ENCODE measurements at regions not wholly inside any gene's neighbourhood (a gene's known extent, or its start where the extent isn't known, plus 50 kb on each side); places are given as distances from the start of the nearest gene placed in this dataset.
"Not testable (repeated sequence)": the region's sequence is repeated elsewhere in the genome, so short reads cannot be mapped to it uniquely, and the experiment has no call there.

DNA sequence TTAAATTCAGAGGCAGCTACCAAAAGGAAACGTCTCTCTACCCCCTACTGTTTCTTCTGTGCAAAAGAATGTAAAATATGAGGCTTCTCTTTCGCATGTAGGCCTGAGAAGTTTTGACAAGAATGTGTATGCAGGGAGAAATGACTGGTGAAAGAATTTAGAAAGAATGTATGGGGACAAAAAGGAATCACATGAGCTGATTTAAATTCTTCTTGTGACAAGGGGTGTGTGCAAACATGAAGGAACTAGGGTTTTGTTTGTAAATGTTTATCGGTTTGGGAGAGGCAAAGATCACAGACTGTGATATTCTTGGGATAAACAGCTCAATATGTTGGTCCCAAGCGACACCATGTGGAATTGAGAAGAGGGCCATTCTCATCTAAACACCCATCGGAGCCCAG, 345.2 kb upstream of the VRK2 start (continued):
- no peak for TF ChIP-seq MYC (CRISPR knock-in tag; IDR thresholded peaks at IDR 0.05; ENCODE audit: borderline replicate concordance)

DNA sequence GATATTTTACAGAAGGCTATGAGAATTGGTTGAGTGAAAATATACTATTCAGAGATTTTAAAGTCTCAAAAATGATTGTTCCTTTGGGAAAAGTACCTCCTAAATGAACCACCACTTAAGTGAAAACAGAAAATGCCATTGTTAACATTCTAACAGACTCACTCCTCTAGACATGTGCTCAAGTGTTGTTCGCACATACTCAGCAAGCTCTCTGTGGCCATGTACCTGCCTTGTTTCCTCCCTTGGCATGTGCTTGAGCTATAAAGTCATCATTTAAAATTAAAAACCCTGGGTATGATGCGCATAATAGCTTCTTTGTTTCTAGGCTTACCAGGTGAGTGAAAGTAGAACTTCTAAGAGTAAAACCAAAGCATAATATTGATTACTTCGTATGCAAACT, 343.2 kb upstream of the VRK2 start:
- ATAC-seq (no peak), DNase-seq (ENCODE audit: low spot score) (no peak), FAIRE-seq (no peak)
- Histone ChIP-seq H3K9ac (ENCODE audit: insufficient read depth, low read depth, low read length) (no peak overlapping the region), H3K79me2 (ENCODE audit: insufficient read depth, low read length) (no peaks in the 10 kb centered on the region), H2AFZ (ENCODE audit: low read length) (no peak overlapping the region), H4K20me1 (ENCODE audit: insufficient read depth, low read length) (no peaks in the 10 kb centered on the region), H3K9me3 (ENCODE audit: low read length) (no peaks in the 10 kb centered on the region), H3K27me3 (ENCODE audit: control insufficient read depth in 1 of 2, insufficient read depth in 2 of 2, low read length in 2 of 2) (no peaks in the 10 kb centered on the region), H3K4me2 (ENCODE audit: low read depth, low read length) (no peak overlapping the region), H3K4me1 (ENCODE audit: insufficient read depth, low read length) (no peaks in the 10 kb centered on the region), H3K36me3 (replicated peaks in 1 of 2; ENCODE audit: control insufficient read depth in 1 of 2, insufficient read depth in 2 of 2, low read length in 2 of 2) (no peaks in the 10 kb centered on the region), H3K4me3 (replicated peaks in 1 of 3; ENCODE audit: insufficient read depth in 1 of 3, low read depth in 2 of 3, low read length in 3 of 3) (no peak overlapping the region), H3K27ac (ENCODE audit: extremely low read length, insufficient read depth, low read length) (no peak overlapping the region)
- TF ChIP-seq, protein P1, sequence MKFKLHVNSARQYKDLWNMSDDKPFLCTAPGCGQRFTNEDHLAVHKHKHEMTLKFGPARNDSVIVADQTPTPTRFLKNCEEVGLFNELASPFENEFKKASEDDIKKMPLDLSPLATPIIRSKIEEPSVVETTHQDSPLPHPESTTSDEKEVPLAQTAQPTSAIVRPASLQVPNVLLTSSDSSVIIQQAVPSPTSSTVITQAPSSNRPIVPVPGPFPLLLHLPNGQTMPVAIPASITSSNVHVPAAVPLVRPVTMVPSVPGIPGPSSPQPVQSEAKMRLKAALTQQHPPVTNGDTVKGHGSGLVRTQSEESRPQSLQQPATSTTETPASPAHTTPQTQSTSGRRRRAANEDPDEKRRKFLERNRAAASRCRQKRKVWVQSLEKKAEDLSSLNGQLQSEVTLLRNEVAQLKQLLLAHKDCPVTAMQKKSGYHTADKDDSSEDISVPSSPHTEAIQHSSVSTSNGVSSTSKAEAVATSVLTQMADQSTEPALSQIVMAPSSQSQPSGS (CRISPR knock-in tag; IDR thresholded peaks at IDR 0.05) = no peak
- TF ChIP-seq ZSCAN9 (CRISPR knock-in tag; IDR thresholded peaks at IDR 0.05; ENCODE audit: borderline replicate concordance) = no peak
- no peak for TF ChIP-seq ZNF7 (CRISPR knock-in tag; IDR thresholded peaks at IDR 0.05)
- TF ChIP-seq SMAD1 (CRISPR knock-in tag; IDR thresholded peaks at IDR 0.05; ENCODE audit: borderline replicate concordance, low read depth) = no peak
- no peak for TF ChIP-seq GATAD1 (CRISPR knock-in tag; IDR thresholded peaks at IDR 0.05)
- TF ChIP-seq, protein P2, sequence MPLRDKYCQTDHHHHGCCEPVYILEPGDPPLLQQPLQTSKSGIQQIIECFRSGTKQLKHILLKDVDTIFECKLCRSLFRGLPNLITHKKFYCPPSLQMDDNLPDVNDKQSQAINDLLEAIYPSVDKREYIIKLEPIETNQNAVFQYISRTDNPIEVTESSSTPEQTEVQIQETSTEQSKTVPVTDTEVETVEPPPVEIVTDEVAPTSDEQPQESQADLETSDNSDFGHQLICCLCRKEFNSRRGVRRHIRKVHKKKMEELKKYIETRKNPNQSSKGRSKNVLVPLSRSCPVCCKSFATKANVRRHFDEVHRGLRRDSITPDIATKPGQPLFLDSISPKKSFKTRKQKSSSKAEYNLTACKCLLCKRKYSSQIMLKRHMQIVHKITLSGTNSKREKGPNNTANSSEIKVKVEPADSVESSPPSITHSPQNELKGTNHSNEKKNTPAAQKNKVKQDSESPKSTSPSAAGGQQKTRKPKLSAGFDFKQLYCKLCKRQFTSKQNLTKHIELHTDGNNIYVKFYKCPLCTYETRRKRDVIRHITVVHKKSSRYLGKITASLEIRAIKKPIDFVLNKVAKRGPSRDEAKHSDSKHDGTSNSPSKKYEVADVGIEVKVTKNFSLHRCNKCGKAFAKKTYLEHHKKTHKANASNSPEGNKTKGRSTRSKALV (CRISPR knock-in tag; IDR thresholded peaks at IDR 0.05) = no peak
- ChIA-PET POLR2A (no interaction called here), CTCF (ENCODE audit: low intra/inter-chr PET ratio, low total read pairs) (no interaction called here)
- WGBS (ENCODE audit: low lambda C conversion rate) = 49% methylated on average over 3 of the region's 3 CpGs
- intact Hi-C loops (cut with micrococcal nuclease; ENCODE audit: unreplicated experiment) = no loop called here
- BruUV-seq (replicated peaks) = no TSS peak
- in situ Hi-C loops (cut with HindIII; ENCODE audit: extremely low pct_ligation_motif_present, low pct_unique_long_range_greater_than_20kb) = no loop called here

DNA sequence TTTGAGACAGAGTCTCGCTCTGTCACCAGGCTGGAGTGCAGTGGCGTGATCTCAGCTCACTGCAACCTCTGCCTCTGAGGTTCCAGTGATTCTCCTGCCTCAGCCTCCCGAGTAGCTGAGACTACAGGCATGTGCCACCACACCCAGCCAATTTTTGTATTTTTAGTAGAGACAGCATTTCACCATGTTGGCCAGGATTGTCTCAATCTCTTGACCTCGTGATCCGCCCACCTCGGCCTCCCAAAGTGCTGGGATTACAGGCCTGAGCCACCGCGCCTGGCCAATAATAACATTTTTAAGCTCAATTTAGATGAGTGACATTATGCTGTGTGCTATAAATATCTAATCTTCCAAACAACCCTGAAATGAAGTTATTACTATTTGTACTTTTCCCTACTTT, 338.8 kb upstream of the VRK2 start:
- BruUV-seq (replicated peaks) = not testable (repeated sequence)

More for the DNA sequence above, 338.8 kb upstream of the VRK2 start:
- H3K4me3 ChIP-seq (replicated peaks in 1 of 3; ENCODE audit: insufficient read depth in 1 of 3, low read depth in 2 of 3, low read length in 3 of 3); H4K20me1 ChIP-seq (ENCODE audit: insufficient read depth, low read length); H3K9me3 ChIP-seq (ENCODE audit: low read length); H3K4me2 ChIP-seq (ENCODE audit: low read depth, low read length); H3K9ac ChIP-seq (ENCODE audit: insufficient read depth, low read depth, low read length); DNase-seq (ENCODE audit: low spot score); ATAC-seq; POLR2A ChIA-PET; in situ Hi-C loops (cut with HindIII; ENCODE audit: extremely low pct_ligation_motif_present, low pct_unique_long_range_greater_than_20kb); intact Hi-C loops (cut with micrococcal nuclease; ENCODE audit: unreplicated experiment); FAIRE-seq; CTCF ChIA-PET (ENCODE audit: low intra/inter-chr PET ratio, low total read pairs); H3K27ac ChIP-seq (ENCODE audit: extremely low read length, insufficient read depth, low read length); H3K79me2 ChIP-seq (ENCODE audit: insufficient read depth, low read length); H3K4me1 ChIP-seq (ENCODE audit: insufficient read depth, low read length); H3K27me3 ChIP-seq (ENCODE audit: control insufficient read depth in 1 of 2, insufficient read depth in 2 of 2, low read length in 2 of 2); H3K36me3 ChIP-seq (replicated peaks in 1 of 2; ENCODE audit: control insufficient read depth in 1 of 2, insufficient read depth in 2 of 2, low read length in 2 of 2); H2AFZ ChIP-seq (ENCODE audit: low read length): not testable (repeated sequence)
- WGBS (ENCODE audit: low lambda C conversion rate) = 40% methylated on average over 8 of the region's 8 CpGs
